ENCODE measurements at regions not wholly inside any gene's neighbourhood (a gene's known extent, or its start where the extent isn't known, plus 50 kb on each side); places are given as distances from the start of the nearest gene placed in this dataset.

DNA sequence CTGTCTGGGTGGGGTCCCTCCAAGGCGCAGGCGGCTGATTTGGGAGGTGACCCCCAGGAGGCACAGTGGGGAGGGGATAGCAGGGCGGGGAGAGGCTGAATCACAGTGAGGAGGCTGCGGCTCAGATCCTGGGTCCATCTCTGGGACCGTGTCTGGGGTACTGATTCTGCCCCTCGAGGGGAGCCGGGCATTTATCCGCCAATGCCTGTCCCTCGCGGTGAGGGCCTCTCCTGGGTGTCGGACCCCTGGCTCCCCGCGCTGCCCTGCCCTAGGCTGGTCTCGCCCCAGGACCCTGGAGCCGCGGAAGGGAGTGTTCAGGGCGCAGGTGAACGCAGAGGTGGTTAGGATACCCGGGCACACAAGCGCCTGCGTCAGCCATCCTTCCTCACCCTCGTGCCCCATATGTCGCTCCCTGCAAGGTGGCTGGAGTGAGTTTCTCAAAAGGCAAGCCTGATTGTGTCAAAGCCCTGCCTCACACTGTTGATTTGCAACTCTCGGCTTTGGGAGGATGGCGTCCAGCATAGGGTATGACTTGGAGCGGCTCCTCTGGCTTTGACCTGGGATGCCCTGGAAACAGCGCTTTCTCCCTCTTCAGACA lies 530.9 kb downstream of the PTPRU start:
- TF ChIP-seq, protein P1, sequence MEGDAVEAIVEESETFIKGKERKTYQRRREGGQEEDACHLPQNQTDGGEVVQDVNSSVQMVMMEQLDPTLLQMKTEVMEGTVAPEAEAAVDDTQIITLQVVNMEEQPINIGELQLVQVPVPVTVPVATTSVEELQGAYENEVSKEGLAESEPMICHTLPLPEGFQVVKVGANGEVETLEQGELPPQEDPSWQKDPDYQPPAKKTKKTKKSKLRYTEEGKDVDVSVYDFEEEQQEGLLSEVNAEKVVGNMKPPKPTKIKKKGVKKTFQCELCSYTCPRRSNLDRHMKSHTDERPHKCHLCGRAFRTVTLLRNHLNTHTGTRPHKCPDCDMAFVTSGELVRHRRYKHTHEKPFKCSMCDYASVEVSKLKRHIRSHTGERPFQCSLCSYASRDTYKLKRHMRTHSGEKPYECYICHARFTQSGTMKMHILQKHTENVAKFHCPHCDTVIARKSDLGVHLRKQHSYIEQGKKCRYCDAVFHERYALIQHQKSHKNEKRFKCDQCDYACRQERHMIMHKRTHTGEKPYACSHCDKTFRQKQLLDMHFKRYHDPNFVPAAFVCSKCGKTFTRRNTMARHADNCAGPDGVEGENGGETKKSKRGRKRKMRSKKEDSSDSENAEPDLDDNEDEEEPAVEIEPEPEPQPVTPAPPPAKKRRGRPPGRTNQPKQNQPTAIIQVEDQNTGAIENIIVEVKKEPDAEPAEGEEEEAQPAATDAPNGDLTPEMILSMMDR (IDR thresholded peaks at IDR 0.05), result no peak
- no peak for TF ChIP-seq POLR2A (IDR thresholded peaks at IDR 0.05)

Data from thyroid gland (tissue), 4 donors.